ENCODE measurements at regions not wholly inside any gene's neighbourhood (a gene's known extent, or its start where the extent isn't known, plus 50 kb on each side); places are given as distances from the start of the nearest gene placed in this dataset.
A peak's percentile ranks its signal among the peaks of the same experiment; 100 is the strongest.

- no peaks in the 10 kb centered on the region for H3K27me3 ChIP-seq
- no peak overlapping the region for H3K27ac ChIP-seq
- H3K36me3 ChIP-seq = no peaks in the 10 kb centered on the region
- no peak overlapping the region for H3K4me3 ChIP-seq
- no peak for DNase-seq
- no peak for TF ChIP-seq CTCF (IDR thresholded peaks at IDR 0.05)
- no peak for TF ChIP-seq POLR2A (IDR thresholded peaks at IDR 0.05)
- H3K4me1 ChIP-seq = no peaks in the 10 kb centered on the region
- H3K9me3 ChIP-seq = no peaks in the 10 kb centered on the region
These were observed 689.9 kb downstream of the TUSC7 start for GRCh38 chr3:117399311-117400078.

- Histone ChIP-seq H3K4me3 (no peak overlapping the region), H3K27ac (no peak overlapping the region), H3K9me3 (no peaks in the 10 kb centered on the region), H3K36me3 (no peaks in the 10 kb centered on the region), H3K4me1 (no peaks in the 10 kb centered on the region), H3K27me3 (no peaks in the 10 kb centered on the region)
- peak in 1 of 3 donors; percentile 45 for DNase-seq
- no peak for TF ChIP-seq CTCF (IDR thresholded peaks at IDR 0.05)
- no peak for TF ChIP-seq POLR2A (IDR thresholded peaks at IDR 0.05)
These were observed 690.7 kb downstream of the TUSC7 start for GRCh38 chr3:117400303-117400702.

GRCh38 chr3:117404141-117404540, 694.6 kb downstream of the TUSC7 start:
- DNase-seq = no peak
- H3K4me1 ChIP-seq = no peaks in the 10 kb centered on the region
- no peaks in the 10 kb centered on the region for H3K36me3 ChIP-seq
- no peaks in the 10 kb centered on the region for H3K9me3 ChIP-seq
- no peak overlapping the region for H3K4me3 ChIP-seq
- no peak overlapping the region for H3K27ac ChIP-seq
- H3K27me3 ChIP-seq = no peaks in the 10 kb centered on the region
- TF ChIP-seq POLR2A (IDR thresholded peaks at IDR 0.05) (no peak), CTCF (IDR thresholded peaks at IDR 0.05) (no peak)

GRCh38 chr3:117404730-117405129, 695.2 kb downstream of the TUSC7 start:
- Histone ChIP-seq H3K4me1 (no peaks in the 10 kb centered on the region), H3K36me3 (no peaks in the 10 kb centered on the region), H3K27ac (no peak overlapping the region), H3K9me3 (no peaks in the 10 kb centered on the region), H3K27me3 (no peaks in the 10 kb centered on the region), H3K4me3 (no peak overlapping the region)
- TF ChIP-seq POLR2A (IDR thresholded peaks at IDR 0.05) (no peak), CTCF (IDR thresholded peaks at IDR 0.05) (no peak)
- no peak for DNase-seq

DNA sequence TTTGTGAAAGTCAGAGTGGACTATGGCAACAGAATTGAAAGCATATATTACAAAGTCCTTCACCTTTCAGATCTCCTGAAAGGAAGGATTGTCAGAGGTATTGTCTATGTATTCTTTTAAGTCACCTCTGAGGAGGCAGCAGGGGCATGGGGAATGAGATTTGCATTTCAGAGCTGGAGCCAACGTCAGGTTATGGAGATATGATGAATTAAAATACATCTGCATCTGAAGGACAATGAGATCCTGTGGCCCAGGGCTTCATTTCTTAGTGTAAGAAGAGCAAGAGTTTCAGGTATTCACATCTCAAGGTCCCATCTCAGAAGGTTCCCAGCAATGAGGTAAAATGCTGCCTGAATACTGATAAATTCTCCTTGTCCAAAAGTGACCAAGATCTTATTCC, 695.8 kb downstream of the TUSC7 start:
- H3K4me3 ChIP-seq = no peak overlapping the region
- DNase-seq = no peak
- no peaks in the 10 kb centered on the region for H3K4me1 ChIP-seq
- H3K36me3 ChIP-seq = no peaks in the 10 kb centered on the region
- TF ChIP-seq CTCF (IDR thresholded peaks at IDR 0.05) (no peak), POLR2A (IDR thresholded peaks at IDR 0.05) (no peak)
- H3K27me3 ChIP-seq = no peaks in the 10 kb centered on the region
- H3K9me3 ChIP-seq = no peaks in the 10 kb centered on the region
- no peak overlapping the region for H3K27ac ChIP-seq

Measured in Peyer's patch (tissue), 4 donors.